ENCODE measurements at regions not wholly inside any gene's neighbourhood (a gene's known extent, or its start where the extent isn't known, plus 50 kb on each side); places are given as distances from the start of the nearest gene placed in this dataset.

- Mint-ChIP-seq H3K27ac (no peak overlapping the region), H3K9me3 (peaks cover 15% of the 10 kb centered on the region)
- no peak for TF ChIP-seq CTCF (IDR thresholded peaks at IDR 0.05)
Measured at GRCh38 chr4:86439293-86439692, 79.4 kb upstream of the MAPK10 start.

GRCh38 chr4:86441175-86441936 lies 81.5 kb upstream of the MAPK10 start:
- no peaks in the 10 kb centered on the region for H3K27me3 Mint-ChIP-seq (ENCODE audit: low read depth, poor library complexity)
- no peak for TF ChIP-seq CTCF (IDR thresholded peaks at IDR 0.05)
- peaks cover 32% of the 10 kb centered on the region for H3K4me1 Mint-ChIP-seq
- H3K4me3 Mint-ChIP-seq, result no peak overlapping the region
- no peak overlapping the region for H3K27ac Mint-ChIP-seq
- H3K9me3 Mint-ChIP-seq, result peaks cover 29% of the 10 kb centered on the region
- no peak for DNase-seq
- H3K36me3 Mint-ChIP-seq (ENCODE audit: low read depth), result peaks cover 28% of the 10 kb centered on the region

More at GRCh38 chr4:86439293-86439692, 79.4 kb upstream of the MAPK10 start:
- Mint-ChIP-seq H3K4me1 (peaks cover 32% of the 10 kb centered on the region), H3K27me3 (ENCODE audit: low read depth, poor library complexity) (no peaks in the 10 kb centered on the region), H3K4me3 (no peak overlapping the region), H3K36me3 (ENCODE audit: low read depth) (peaks cover 10% of the 10 kb centered on the region)
- no peak for DNase-seq

GRCh38 chr4:86442881-86443280 lies 83.0 kb upstream of the MAPK10 start:
- peaks cover 29% of the 10 kb centered on the region for H3K9me3 Mint-ChIP-seq
- peak overlapping the region; percentile 57 for H3K27ac Mint-ChIP-seq
- no peak for TF ChIP-seq CTCF (IDR thresholded peaks at IDR 0.05)
- H3K4me3 Mint-ChIP-seq, result no peak overlapping the region
- DNase-seq, result no peak
- H3K36me3 Mint-ChIP-seq (ENCODE audit: low read depth), result peaks cover 41% of the 10 kb centered on the region
- no peaks in the 10 kb centered on the region for H3K27me3 Mint-ChIP-seq (ENCODE audit: low read depth, poor library complexity)
- peaks cover 32% of the 10 kb centered on the region for H3K4me1 Mint-ChIP-seq

GRCh38 chr4:86443495-86443894 lies 83.6 kb upstream of the MAPK10 start:
- Mint-ChIP-seq H3K9me3 (peaks cover 29% of the 10 kb centered on the region), H3K4me1 (peaks cover 32% of the 10 kb centered on the region), H3K27ac (peak overlapping the region; percentile 57), H3K4me3 (no peak overlapping the region), H3K27me3 (ENCODE audit: low read depth, poor library complexity) (no peaks in the 10 kb centered on the region), H3K36me3 (ENCODE audit: low read depth) (peaks cover 41% of the 10 kb centered on the region)
- DNase-seq, result no peak
- no peak for TF ChIP-seq CTCF (IDR thresholded peaks at IDR 0.05)

- no peak overlapping the region for H3K4me3 Mint-ChIP-seq
- peaks cover 47% of the 10 kb centered on the region for H3K36me3 Mint-ChIP-seq (ENCODE audit: low read depth)
- peaks cover 48% of the 10 kb centered on the region for H3K4me1 Mint-ChIP-seq
- no peak for TF ChIP-seq CTCF (IDR thresholded peaks at IDR 0.05)
- no peak overlapping the region for H3K27ac Mint-ChIP-seq
- H3K9me3 Mint-ChIP-seq, result peaks cover 30% of the 10 kb centered on the region
- no peak for DNase-seq
- no peaks in the 10 kb centered on the region for H3K27me3 Mint-ChIP-seq (ENCODE audit: low read depth, poor library complexity)
Measured at GRCh38 chr4:86446996-86447395, 87.1 kb upstream of the MAPK10 start.

GRCh38 chr4:86448871-86449270 lies 89.0 kb upstream of the MAPK10 start:
- H3K4me1 Mint-ChIP-seq, result peaks cover 51% of the 10 kb centered on the region
- no peak overlapping the region for H3K4me3 Mint-ChIP-seq
- H3K27me3 Mint-ChIP-seq (ENCODE audit: low read depth, poor library complexity), result no peaks in the 10 kb centered on the region

More at GRCh38 chr4:86448871-86449270, 89.0 kb upstream of the MAPK10 start:
- TF ChIP-seq CTCF (IDR thresholded peaks at IDR 0.05), result no peak
- peaks cover 41% of the 10 kb centered on the region for H3K36me3 Mint-ChIP-seq (ENCODE audit: low read depth)
- peaks cover 24% of the 10 kb centered on the region for H3K9me3 Mint-ChIP-seq
- DNase-seq, result no peak
- H3K27ac Mint-ChIP-seq, result peak overlapping the region; percentile 14
